GM12873 (cell line): ENCODE measurements at regions not wholly inside any gene's neighbourhood (a gene's known extent, or its start where the extent isn't known, plus 50 kb on each side); places are given as distances from the start of the nearest gene placed in this dataset.

Experiments used
- TF ChIP-seq, protein P1 (sequence below): IDR thresholded peaks from 2 replicates; pipeline ENCODE4 v1.5.1; 2012; ENCODE audit warnings: low read depth, mild to moderate bottlenecking, moderate library complexity, low read length, control low read depth; ENCODE audit not compliant: insufficient read depth; ENCODE audit errors: missing control alignments

DNA sequence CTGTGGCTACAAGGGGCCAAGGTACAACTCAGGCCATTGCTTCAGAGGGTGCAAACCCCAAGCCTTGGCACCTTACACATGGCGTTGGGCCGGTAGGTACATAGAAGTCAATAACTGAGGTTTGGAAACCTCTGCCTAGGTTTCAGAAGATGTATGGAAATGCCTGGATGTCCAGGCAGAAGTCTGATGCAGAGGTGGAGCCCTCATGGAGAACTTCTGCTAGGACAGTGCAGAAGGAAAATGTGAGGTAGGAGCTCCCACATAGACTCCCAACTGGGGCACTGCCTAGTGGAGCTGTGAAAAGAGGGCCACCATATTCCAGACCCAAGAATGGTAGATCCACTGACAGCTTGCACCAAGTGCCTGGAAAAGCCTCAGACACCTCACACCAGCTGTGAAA is 92.1 kb upstream of the SFRP2 start:
- TF ChIP-seq, protein P1, sequence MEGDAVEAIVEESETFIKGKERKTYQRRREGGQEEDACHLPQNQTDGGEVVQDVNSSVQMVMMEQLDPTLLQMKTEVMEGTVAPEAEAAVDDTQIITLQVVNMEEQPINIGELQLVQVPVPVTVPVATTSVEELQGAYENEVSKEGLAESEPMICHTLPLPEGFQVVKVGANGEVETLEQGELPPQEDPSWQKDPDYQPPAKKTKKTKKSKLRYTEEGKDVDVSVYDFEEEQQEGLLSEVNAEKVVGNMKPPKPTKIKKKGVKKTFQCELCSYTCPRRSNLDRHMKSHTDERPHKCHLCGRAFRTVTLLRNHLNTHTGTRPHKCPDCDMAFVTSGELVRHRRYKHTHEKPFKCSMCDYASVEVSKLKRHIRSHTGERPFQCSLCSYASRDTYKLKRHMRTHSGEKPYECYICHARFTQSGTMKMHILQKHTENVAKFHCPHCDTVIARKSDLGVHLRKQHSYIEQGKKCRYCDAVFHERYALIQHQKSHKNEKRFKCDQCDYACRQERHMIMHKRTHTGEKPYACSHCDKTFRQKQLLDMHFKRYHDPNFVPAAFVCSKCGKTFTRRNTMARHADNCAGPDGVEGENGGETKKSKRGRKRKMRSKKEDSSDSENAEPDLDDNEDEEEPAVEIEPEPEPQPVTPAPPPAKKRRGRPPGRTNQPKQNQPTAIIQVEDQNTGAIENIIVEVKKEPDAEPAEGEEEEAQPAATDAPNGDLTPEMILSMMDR = no peak

DNA sequence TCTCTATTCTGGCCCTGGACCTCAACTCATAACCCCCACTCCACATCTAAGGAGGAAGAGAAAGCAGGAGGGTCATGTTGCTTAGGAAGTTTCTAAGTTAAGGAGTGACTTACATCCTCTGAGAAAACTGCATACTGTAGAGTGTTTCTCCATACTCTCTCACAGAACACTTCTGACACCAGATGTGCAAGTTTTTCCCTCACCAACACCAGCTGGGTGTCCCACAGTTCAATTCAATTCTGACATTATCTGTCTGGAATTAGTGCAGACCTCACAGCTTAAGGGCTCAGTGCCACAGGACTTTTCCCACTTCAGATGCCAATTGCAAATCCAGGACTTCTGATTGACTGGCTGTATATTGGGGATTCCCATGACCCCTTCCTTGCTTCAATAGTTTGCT is 89.0 kb upstream of the SFRP2 start:
- TF ChIP-seq, protein P1 = no peak

DNA sequence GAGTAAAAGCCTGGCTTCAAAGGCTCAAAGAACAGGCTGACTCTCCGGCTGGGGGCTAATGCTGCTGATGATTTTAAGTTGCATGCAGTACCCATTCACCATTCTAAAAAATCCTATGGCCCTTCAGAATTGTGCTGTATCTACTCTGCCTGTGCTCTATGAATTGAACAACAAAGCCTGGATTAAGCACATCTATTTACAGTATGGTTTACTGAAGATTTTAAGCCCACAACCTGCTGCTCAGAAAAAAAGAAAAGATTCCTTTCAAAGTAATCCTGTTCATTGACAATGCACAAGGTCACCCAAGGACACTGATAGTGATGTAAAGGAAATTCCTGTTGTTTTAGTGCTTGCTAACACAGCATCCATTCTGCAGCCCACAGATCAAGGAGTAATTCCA is 84.9 kb upstream of the SFRP2 start:
- TF ChIP-seq, protein P1 = no peak

DNA sequence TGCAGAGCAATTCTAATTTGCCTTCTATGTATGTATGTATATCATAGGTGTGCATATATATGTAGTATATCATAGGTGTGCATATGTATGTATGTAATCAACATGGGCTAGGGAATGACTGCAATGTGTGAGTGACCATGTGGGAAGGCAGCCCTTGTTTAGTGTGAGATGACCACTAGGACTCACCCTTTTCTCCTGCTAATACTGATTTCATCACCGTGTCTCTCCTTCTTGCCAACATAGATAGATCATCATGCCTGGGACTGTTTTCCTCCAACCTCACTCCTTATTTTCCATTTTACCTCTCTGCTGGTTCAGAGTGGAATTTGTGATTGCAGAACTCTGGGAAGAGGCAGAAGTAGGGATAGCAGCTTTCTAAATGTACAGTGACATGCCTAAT is 63.6 kb upstream of the SFRP2 start:
- TF ChIP-seq, protein P1 = no peak

DNA sequence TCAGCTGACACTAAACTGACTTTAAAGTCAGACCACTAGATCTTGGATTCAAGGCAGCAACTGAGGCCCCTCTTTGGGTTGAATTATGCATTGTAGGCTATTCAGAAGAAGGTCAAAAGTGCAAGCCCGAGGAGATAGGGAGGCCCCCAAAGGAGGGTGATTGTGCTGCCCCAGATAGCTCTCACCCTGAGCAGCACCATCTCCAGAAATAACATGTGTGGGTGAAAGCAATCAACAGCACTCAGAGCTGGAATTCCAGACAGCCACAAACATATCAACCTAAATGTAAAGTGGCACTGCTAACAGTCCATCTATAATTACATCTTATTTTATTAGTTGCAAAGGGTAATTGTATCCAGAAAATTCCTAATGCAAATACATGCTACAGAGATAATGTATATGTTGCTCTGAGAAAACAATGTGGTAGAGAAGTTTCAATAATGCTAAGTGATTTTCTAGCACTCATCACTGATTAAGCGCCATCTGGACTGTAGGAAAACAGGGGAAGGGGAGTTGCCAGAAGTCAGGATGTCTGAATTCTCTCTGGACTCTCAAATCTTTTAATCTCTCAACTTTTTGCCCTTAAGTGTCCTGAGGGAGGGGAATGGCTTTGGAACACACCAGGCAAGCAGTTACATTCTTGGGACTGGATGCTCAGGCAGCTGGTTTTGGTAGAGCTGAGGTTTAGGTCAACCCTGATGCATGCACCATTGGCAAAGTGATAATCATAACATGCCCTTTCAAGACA is 61.8 kb upstream of the SFRP2 start:
- TF ChIP-seq, protein P1 = no peak

DNA sequence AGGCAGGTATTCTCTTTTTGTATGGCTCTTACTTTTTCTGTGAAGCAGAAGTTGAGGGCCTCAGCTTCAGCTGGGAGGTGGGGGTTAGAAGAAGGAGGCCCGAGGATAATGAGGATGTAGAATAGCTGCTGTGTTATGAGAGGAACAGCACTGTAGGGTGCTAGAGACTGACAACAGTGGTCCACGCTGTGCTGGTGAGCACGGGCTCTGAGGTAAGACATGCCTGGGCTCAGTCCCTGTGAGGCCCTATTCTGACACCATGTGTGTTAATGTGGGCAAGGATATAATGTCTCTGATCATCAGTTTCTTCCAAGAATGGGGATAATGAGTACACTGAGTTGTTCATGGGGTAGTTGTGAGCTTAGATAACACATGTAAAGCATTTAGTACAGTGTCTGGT is 55.3 kb upstream of the SFRP2 start:
- TF ChIP-seq, protein P1 = no peak
